KMS-11 (cell line): ENCODE measurements at regions not wholly inside any gene's neighbourhood (a gene's known extent, or its start where the extent isn't known, plus 50 kb on each side); places are given as distances from the start of the nearest gene placed in this dataset.

Experiments used
- H2AFZ ChIP-seq: fragments of 200-600 bp; sonication (generic); 2 replicates; pipeline ENCODE4 v1.6.1; 2016; ENCODE audit warnings: antibody characterized with exemption, mixed run types, low read depth
- H3K27ac ChIP-seq: fragments of 200-600 bp; sonication (generic); 2 replicates; pipeline ENCODE4 v1.6.1; 2016; ENCODE audit warnings: mild to moderate bottlenecking, mixed run types
- H3K27me3 ChIP-seq: fragments of 200-600 bp; sonication (generic); 2 replicates; pipeline ENCODE4 v1.6.1; 2017; ENCODE audit warnings: mild to moderate bottlenecking, low read depth, mixed run types, moderate library complexity; ENCODE audit not compliant: insufficient read depth
- H3K36me3 ChIP-seq: fragments of 200-600 bp; sonication (generic); 2 replicates; pipeline ENCODE4 v1.6.1; 2017; ENCODE audit warnings: mild to moderate bottlenecking, mixed run types; ENCODE audit not compliant: insufficient read depth
- H3K4me1 ChIP-seq: fragments of 200-600 bp; sonication (generic); 2 replicates; pipeline ENCODE4 v1.6.1; 2016; ENCODE audit warnings: mild to moderate bottlenecking, low read depth, mixed run types; ENCODE audit not compliant: poor library complexity, severe bottlenecking
- H3K4me2 ChIP-seq: fragments of 200-600 bp; sonication (generic); 2 replicates; pipeline ENCODE4 v1.7.0; 2016; ENCODE audit warnings: mild to moderate bottlenecking, mixed run types
- H3K4me3 ChIP-seq: fragments of 200-600 bp; sonication (generic); IDR thresholded peaks from 2 replicates; pipeline ENCODE4 v1.6.1; 2017; ENCODE audit warnings: low read depth, low read length, mixed read lengths; ENCODE audit not compliant: insufficient read depth
- H3K79me2 ChIP-seq: fragments of 200-600 bp; sonication (generic); 2 replicates; pipeline ENCODE4 v1.6.1; 2016; ENCODE audit warnings: low read depth, mixed run types; ENCODE audit not compliant: insufficient read depth
- H3K9ac ChIP-seq: fragments of 200-600 bp; sonication (generic); 2 replicates; pipeline ENCODE4 v1.6.1; 2016; ENCODE audit warnings: mild to moderate bottlenecking, mixed run types
- H4K20me1 ChIP-seq: fragments of 200-600 bp; sonication (generic); 2 replicates; pipeline ENCODE4 v1.6.1; 2016; ENCODE audit warnings: mild to moderate bottlenecking, mixed run types; ENCODE audit not compliant: insufficient read depth
- CTCF ChIP-seq: fragments of 200-600 bp; sonication (generic); conservative IDR thresholded peaks from 2 replicates; pipeline ENCODE4 v1.6.1; 2017; ENCODE audit warnings: low read depth, mild to moderate bottlenecking, antibody characterized with exemption, low read length, moderate library complexity, mixed read lengths

DNA sequence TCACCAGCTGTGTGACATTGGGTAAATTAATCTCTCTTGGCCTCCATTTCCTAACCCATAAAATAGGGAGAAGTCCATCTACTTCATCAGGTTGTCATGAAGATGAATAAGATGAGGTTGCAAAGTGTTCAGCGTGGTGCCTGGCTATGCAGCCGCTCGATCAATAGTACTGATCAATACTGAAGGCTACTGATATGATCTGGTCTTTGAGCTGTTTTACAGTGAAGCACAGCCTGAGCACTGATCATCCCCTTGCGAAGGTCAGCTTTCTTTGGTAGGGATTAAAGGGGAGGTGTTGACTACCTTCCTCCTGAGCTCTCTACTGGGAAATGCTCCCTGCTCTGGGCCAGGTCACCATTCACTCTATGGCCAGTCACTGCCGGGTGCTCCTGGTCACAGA, 108.4 kb upstream of the NOCT start:
- no peak overlapping the region for H3K27ac ChIP-seq
- H2AFZ ChIP-seq: no peak overlapping the region
- no peak overlapping the region for H3K9ac ChIP-seq

DNA sequence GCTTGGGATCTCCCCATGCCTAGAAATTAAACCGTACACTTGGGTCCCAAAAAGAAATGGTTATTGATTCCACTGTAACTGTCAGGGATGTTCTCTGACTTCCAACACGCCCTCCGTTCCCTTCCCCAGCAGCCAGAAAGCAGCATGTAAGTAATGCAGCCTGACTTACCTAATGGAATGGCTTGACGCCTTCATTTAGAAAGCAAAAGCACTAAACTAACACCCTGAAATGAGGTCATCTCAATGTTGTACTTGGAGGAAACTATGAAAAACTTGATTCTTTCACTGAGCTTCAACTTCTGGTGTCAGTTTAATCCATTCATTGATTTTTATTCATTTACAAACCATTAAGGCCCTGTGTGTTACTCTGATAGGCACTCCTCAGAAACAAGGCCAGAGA, 110.8 kb upstream of the NOCT start:
- H2AFZ ChIP-seq: no peak overlapping the region
- H3K4me2 ChIP-seq: no peak overlapping the region
- no peaks in the 10 kb centered on the region for H3K4me1 ChIP-seq
- H3K27me3 ChIP-seq: no peaks in the 10 kb centered on the region
- H3K36me3 ChIP-seq: no peaks in the 10 kb centered on the region
- H3K79me2 ChIP-seq: no peaks in the 10 kb centered on the region
- H3K9ac ChIP-seq: no peak overlapping the region
- no peaks in the 10 kb centered on the region for H4K20me1 ChIP-seq
- H3K27ac ChIP-seq: no peak overlapping the region
- TF ChIP-seq CTCF: no peak
- H3K4me3 ChIP-seq: no peak overlapping the region

More for the DNA sequence above, 108.4 kb upstream of the NOCT start:
- no peak overlapping the region for H3K4me2 ChIP-seq
- peaks cover 8% of the 10 kb centered on the region for H3K4me1 ChIP-seq
- no peaks in the 10 kb centered on the region for H3K79me2 ChIP-seq
- no peaks in the 10 kb centered on the region for H3K36me3 ChIP-seq
- H3K27me3 ChIP-seq: no peaks in the 10 kb centered on the region
- no peaks in the 10 kb centered on the region for H4K20me1 ChIP-seq
- TF ChIP-seq CTCF: no peak
- H3K4me3 ChIP-seq: no peak overlapping the region

DNA sequence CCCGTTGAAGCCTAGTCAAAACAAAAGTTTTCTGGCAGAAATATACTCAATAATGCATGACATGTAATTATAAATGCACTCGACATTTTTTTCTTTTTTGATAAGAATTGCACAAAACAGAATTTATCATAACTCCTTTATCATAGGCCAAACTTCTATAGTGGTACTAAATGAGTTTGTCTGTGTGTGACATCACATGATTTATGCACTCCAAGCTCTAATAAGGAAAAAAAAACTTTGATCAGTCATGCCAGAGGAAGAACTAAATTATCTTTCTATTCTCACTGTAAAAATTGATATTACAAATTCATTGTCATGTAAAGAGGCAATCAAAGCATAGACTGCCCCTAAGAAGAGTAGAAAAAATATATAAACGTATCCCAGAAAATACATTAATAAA, 112.4 kb upstream of the NOCT start:
- H3K9ac ChIP-seq: no peak overlapping the region
- H3K36me3 ChIP-seq: no peaks in the 10 kb centered on the region
- no peaks in the 10 kb centered on the region for H3K27me3 ChIP-seq
- no peak overlapping the region for H3K4me3 ChIP-seq
- no peak for TF ChIP-seq CTCF
- H3K27ac ChIP-seq: no peak overlapping the region
- H2AFZ ChIP-seq: no peak overlapping the region
- no peaks in the 10 kb centered on the region for H4K20me1 ChIP-seq
- H3K79me2 ChIP-seq: no peaks in the 10 kb centered on the region
- peaks cover 6% of the 10 kb centered on the region for H3K4me1 ChIP-seq
- no peak overlapping the region for H3K4me2 ChIP-seq

DNA sequence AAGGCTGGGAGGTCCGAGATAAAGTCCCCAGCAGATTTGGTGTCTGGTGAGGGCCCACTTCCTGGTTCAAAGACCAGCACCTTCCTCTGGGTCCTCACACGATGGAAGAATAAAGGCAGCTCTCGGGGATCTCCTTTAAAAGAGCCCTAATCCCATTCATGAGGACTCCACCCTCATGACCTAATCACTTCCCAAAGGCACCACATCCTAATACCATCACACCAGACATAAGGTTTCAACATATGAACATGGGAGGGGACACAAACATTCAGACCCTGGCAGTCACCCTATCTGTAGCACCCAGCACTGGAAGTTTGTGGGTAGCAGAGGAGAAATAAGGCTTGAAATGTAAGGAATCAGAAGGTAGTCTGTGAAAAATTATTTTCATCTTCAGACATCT, 112.9 kb upstream of the NOCT start:
- Histone ChIP-seq H3K4me3 (no peak overlapping the region), H2AFZ (no peak overlapping the region), H3K9ac (no peak overlapping the region), H3K27me3 (no peaks in the 10 kb centered on the region), H3K27ac (no peak overlapping the region), H4K20me1 (no peaks in the 10 kb centered on the region), H3K79me2 (no peaks in the 10 kb centered on the region), H3K4me2 (no peak overlapping the region), H3K4me1 (peaks cover 11% of the 10 kb centered on the region), H3K36me3 (no peaks in the 10 kb centered on the region)
- TF ChIP-seq CTCF: no peak

DNA sequence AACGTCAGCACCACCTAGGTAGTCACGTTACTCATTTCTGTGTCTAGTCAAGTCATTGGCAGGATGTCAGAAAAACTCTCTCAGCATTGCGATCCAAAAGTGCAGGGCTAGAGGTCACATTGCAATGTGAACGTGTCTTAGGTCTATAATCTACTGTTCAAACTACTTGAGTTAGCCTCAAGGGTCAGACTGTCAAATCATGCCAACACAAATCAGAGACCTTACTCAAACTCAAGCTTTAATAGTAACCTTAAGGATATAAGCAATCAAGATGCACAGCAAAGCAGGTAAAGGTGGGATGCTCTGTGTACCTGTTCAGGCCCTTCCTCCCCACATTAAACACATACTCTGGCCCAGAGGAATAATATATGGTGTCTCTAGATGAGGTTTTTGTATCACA, 114.4 kb upstream of the NOCT start:
- Histone ChIP-seq H3K27me3 (no peaks in the 10 kb centered on the region), H3K4me2 (no peak overlapping the region), H4K20me1 (no peaks in the 10 kb centered on the region), H3K4me1 (peaks cover 17% of the 10 kb centered on the region), H3K79me2 (no peaks in the 10 kb centered on the region), H3K4me3 (no peak overlapping the region), H2AFZ (no peak overlapping the region), H3K36me3 (no peaks in the 10 kb centered on the region), H3K27ac (no peak overlapping the region), H3K9ac (no peak overlapping the region)
- no peak for TF ChIP-seq CTCF
